H1 (cell line): ENCODE measurements at regions not wholly inside any gene's neighbourhood (a gene's known extent, or its start where the extent isn't known, plus 50 kb on each side); places are given as distances from the start of the nearest gene placed in this dataset.

Experiments
- CTCF ChIA-PET: fragments of 300-600 bp; sonication (Branson Sonifier 250); formaldehyde crosslinking; loops from one replicate; lab custom pipeline; 2021; ENCODE audit not compliant: partially characterized antibody; lab: Charles Lee
- POLR2A ChIA-PET: fragments of 300-600 bp; sonication (Branson Sonifier 250); formaldehyde crosslinking; loops from one replicate; lab custom pipeline; 2021; ENCODE audit warnings: inconsistent platforms; ENCODE audit not compliant: partially characterized antibody; lab: Charles Lee
- DNase-seq, 2 experiments: peaks; one replicate each; pipeline versions ENCODE4 v3.0.0 to v3.0.0-alpha.2; 2010 to 2022; ENCODE audit warnings: low spot score in 2 of 2, low read depth in 1 of 2, mixed read lengths in 1 of 2
- FAIRE-seq: peaks from 2 replicates; lab custom pipeline; 2011; peaks lifted over from hg19 to GRCh38; lab: Jason Lieb, UNC
- H2AFZ ChIP-seq: 2 replicates; pipeline ENCODE4 v1.8.1; 2012; ENCODE audit warnings: low read length, inconsistent platforms
- H2AK5ac ChIP-seq: 2 replicates; pipeline ENCODE4 v1.6.1; 2013; ENCODE audit warnings: low read depth, low read length
- H2BK120ac ChIP-seq: replicated peaks from 2 replicates; pipeline ENCODE3; 2013; ENCODE audit warnings: low read depth, low read length, inconsistent platforms
- H2BK12ac ChIP-seq: 2 replicates; pipeline ENCODE4 v1.6.1; 2013; ENCODE audit warnings: low read depth, low read length
- H2BK15ac ChIP-seq: 2 replicates; pipeline ENCODE4 v1.6.1; 2013; ENCODE audit warnings: low read length
- H2BK20ac ChIP-seq: 2 replicates; pipeline ENCODE4 v1.6.1; 2013; ENCODE audit warnings: low read length
- H2BK5ac ChIP-seq: 2 replicates; pipeline ENCODE4 v1.6.1; 2013; ENCODE audit warnings: low read depth, low read length
- H3K14ac ChIP-seq: 2 replicates; pipeline ENCODE4 v1.6.1; 2013; ENCODE audit warnings: inconsistent platforms; ENCODE audit not compliant: insufficient read length
- H3K18ac ChIP-seq: 2 replicates; pipeline ENCODE4 v1.6.1; 2013; ENCODE audit warnings: low read length; ENCODE audit errors: extremely low read depth
- H3K23ac ChIP-seq: 2 replicates; pipeline ENCODE4 v1.6.1; 2013; ENCODE audit warnings: inconsistent platforms; ENCODE audit not compliant: insufficient read length
- H3K23me2 ChIP-seq: 2 replicates; pipeline ENCODE4 v1.6.1; 2013; ENCODE audit warnings: low read depth, low read length
- H3K27ac ChIP-seq: 2 replicates; pipeline ENCODE4 v1.6.1; 2011; ENCODE audit warnings: low read depth, low read length, inconsistent platforms
- H3K27me3 ChIP-seq, 4 experiments: replicated peaks in 1 of 4; 1 replicate in 1 of 4; 2 replicates in 3 of 4; pipeline versions ENCODE4 v1.6.1 to v1.8.1; 2011 to 2013; ENCODE audit warnings: low read length in 3 of 4, mild to moderate bottlenecking in 3 of 4, inconsistent platforms in 2 of 4, mixed read lengths in 2 of 4, moderate library complexity in 1 of 4; ENCODE audit not compliant: control insufficient read depth in 3 of 4, insufficient read depth in 3 of 4; ENCODE audit errors: extremely low read depth in 1 of 4
- H3K36me3 ChIP-seq, 4 experiments: 2 replicates each; pipeline versions ENCODE4 v1.6.1 to v1.8.1; 2011 to 2013; ENCODE audit warnings: mild to moderate bottlenecking in 4 of 4, low read length in 3 of 4, moderate library complexity in 2 of 4, control low read depth in 1 of 4, inconsistent platforms in 1 of 4; ENCODE audit not compliant: insufficient read depth in 4 of 4, control insufficient read depth in 2 of 4
- H3K4ac ChIP-seq: replicated peaks from 2 replicates; pipeline ENCODE3; 2013; ENCODE audit warnings: low read length, low read depth, mixed read lengths, inconsistent platforms; ENCODE audit not compliant: insufficient read length
- H3K4me1 ChIP-seq, 4 experiments: replicated peaks in 1 of 4; 1 replicate in 1 of 4; 2 replicates in 3 of 4; pipeline versions ENCODE4 v1.6.1 to v1.8.1; 2011 to 2013; ENCODE audit warnings: low read length in 3 of 4, inconsistent platforms in 2 of 4, mixed read lengths in 1 of 4; ENCODE audit not compliant: insufficient read depth in 4 of 4, control insufficient read depth in 3 of 4
- H3K4me2 ChIP-seq, 2 experiments: 2 replicates each; pipeline versions ENCODE4 v1.6.1 to v1.8.1; 2011 to 2013; ENCODE audit warnings: low read depth in 2 of 2, low read length in 2 of 2, control low read depth in 1 of 2, inconsistent platforms in 1 of 2, mild to moderate bottlenecking in 1 of 2; ENCODE audit not compliant: insufficient read depth in 1 of 2
- H3K4me3 ChIP-seq, 4 experiments: fragments of 200-600, 300-600 bp in 1 of 4; sonication (generic), shearing (Covaris generic), sonication (Bioruptor Twin) in 1 of 4; 2 replicates each; pipeline versions ENCODE4 v1.5.1 to v1.8.1; 2011 to 2016; ENCODE audit warnings: low read length in 4 of 4, low read depth in 3 of 4, control low read depth in 2 of 4, inconsistent platforms in 2 of 4, mild to moderate bottlenecking in 2 of 4, mixed read lengths in 1 of 4, moderate library complexity in 1 of 4; ENCODE audit not compliant: insufficient read depth in 2 of 4; ENCODE audit errors: extremely low read depth in 1 of 4
- H3K56ac ChIP-seq: replicated peaks from 2 replicates; pipeline ENCODE3; 2013; ENCODE audit warnings: low read depth, mild to moderate bottlenecking, mixed read lengths, low read length, inconsistent platforms; ENCODE audit not compliant: insufficient read length
- H3K79me1 ChIP-seq: 2 replicates; pipeline ENCODE4 v1.6.1; 2013; ENCODE audit warnings: low read depth, low read length, control low read depth
- H3K79me2 ChIP-seq, 2 experiments: 2 replicates each; pipeline versions ENCODE4 v1.6.1 to v1.8.1; 2012 to 2013; ENCODE audit warnings: low read length in 2 of 2, mild to moderate bottlenecking in 2 of 2, inconsistent platforms in 1 of 2; ENCODE audit not compliant: insufficient read depth in 2 of 2, control insufficient read depth in 1 of 2
- H3K9ac ChIP-seq, 4 experiments: replicated peaks in 1 of 4; 1 replicate in 1 of 4; 2 replicates in 3 of 4; pipeline versions ENCODE4 v1.6.1 to v1.8.1; 2011 to 2013; ENCODE audit warnings: low read depth in 3 of 4, low read length in 3 of 4, control low read depth in 2 of 4, mild to moderate bottlenecking in 2 of 4, moderate library complexity in 2 of 4, inconsistent platforms in 1 of 4; ENCODE audit errors: extremely low read depth in 1 of 4
- H3K9me3 ChIP-seq, 2 experiments: 2 replicates each; pipeline versions ENCODE4 v1.6.1 to v1.8.1; 2012 to 2013; ENCODE audit warnings: mild to moderate bottlenecking in 2 of 2, moderate library complexity in 2 of 2, control low read depth in 1 of 2, inconsistent platforms in 1 of 2, low read depth in 1 of 2, low read length in 1 of 2, mixed read lengths in 1 of 2; ENCODE audit not compliant: insufficient read depth in 2 of 2
- H4K20me1 ChIP-seq, 2 experiments: replicated peaks in 1 of 2; 2 replicates each; pipeline versions ENCODE3 to v1.8.1; 2011 to 2013; ENCODE audit warnings: inconsistent platforms in 2 of 2, low read length in 2 of 2, mild to moderate bottlenecking in 1 of 2; ENCODE audit not compliant: insufficient read depth in 2 of 2, control insufficient read depth in 1 of 2
- H4K5ac ChIP-seq: 2 replicates; pipeline ENCODE4 v1.6.1; 2013; ENCODE audit warnings: low read length, low read depth, mixed read lengths, inconsistent platforms; ENCODE audit not compliant: insufficient read length
- H4K8ac ChIP-seq: 2 replicates; pipeline ENCODE4 v1.8.0; 2013; ENCODE audit warnings: mild to moderate bottlenecking, moderate library complexity, low read length, inconsistent platforms; ENCODE audit not compliant: insufficient read depth; ENCODE audit errors: extremely low read depth
- H4K91ac ChIP-seq: replicated peaks from 2 replicates; pipeline ENCODE3; 2013; ENCODE audit warnings: low read length, mixed read lengths, inconsistent platforms; ENCODE audit not compliant: insufficient read length
- POLR2AphosphoS5 ChIP-seq: IDR thresholded peaks from 2 replicates; pipeline ENCODE4 v1.6.1; 2011; ENCODE audit warnings: low read depth, low read length
- WGBS, 2 experiments: shearing (Covaris generic) in 1 of 2; methylation state at CpG; one replicate each; pipeline versions ENCODE4 v1.1.6 to v1.1.7; 2013 to 2015; ENCODE audit warnings: low lambda C conversion rate in 2 of 2, mixed read lengths in 2 of 2, inconsistent platforms in 1 of 2, low coverage in 1 of 2, missing lambda C conversion rate in 1 of 2; ENCODE audit not compliant: insufficient replicate concordance in 2 of 2, insufficient coverage in 1 of 2, insufficient read length in 1 of 2; ENCODE audit errors: extremely low coverage in 1 of 2, missing lambda C conversion rate in 1 of 2; 5-methylcytosine and 5-hydroxymethylcytosine counted together

DNA sequence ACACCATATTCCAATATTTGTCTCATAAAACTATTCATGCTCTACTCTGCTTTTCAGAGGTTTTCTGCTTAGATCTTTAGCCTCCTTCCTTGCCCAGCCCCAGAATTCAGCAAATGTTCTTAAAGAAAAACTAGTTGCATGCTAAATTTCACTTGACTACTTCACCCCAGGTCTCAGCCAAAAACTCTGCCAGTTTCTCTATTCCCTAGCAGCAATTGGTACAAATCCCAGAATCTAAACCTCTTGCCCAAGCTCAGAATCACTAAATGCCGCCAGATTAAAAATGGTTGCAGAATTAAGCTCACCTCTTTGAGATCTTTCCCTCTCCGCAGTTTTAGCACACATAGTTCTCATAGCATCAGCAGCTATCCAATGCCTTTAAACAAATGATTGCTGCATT, 331.2 kb upstream of the SMARCA2 start:
- no peak overlapping the region for H2BK15ac ChIP-seq
- H4K20me1 ChIP-seq = no peaks in the 10 kb centered on the region
- no peak overlapping the region for H3K56ac ChIP-seq
- ChIA-PET POLR2A (no interaction called here), CTCF (interaction anchor here (0.7 to 0.8 kb wide), 2 partner anchors 42 to 154 kb away, joined by 3 read pairs; no protein-coding TSS in a partner anchor)
- H3K9me3 ChIP-seq = peaks cover 36 to 40% of the 10 kb centered on the region in 2 experiments
- H3K9ac ChIP-seq = no peak overlapping the region
- H2BK5ac ChIP-seq = no peak overlapping the region
- H3K4me1 ChIP-seq = no peaks in the 10 kb centered on the region
- H2BK12ac ChIP-seq = no peak overlapping the region
- H4K91ac ChIP-seq = no peak overlapping the region
- WGBS, 2 experiments = 74% methylated on average over 2 of the region's 2 CpGs; no CpG with 5 or more reads in 1 of the 2 experiments
- no peak overlapping the region for H4K5ac ChIP-seq
- H3K14ac ChIP-seq = no peak overlapping the region
- TF ChIP-seq POLR2AphosphoS5 = no peak
- no peak overlapping the region for H4K8ac ChIP-seq
- H3K4me3 ChIP-seq = no peak overlapping the region
- H3K4me2 ChIP-seq = no peak overlapping the region
- H3K23ac ChIP-seq = no peak overlapping the region
- H3K4ac ChIP-seq = no peak overlapping the region
- DNase-seq = no peak
- no peak overlapping the region for H2AK5ac ChIP-seq
- no peak for FAIRE-seq
- no peaks in the 10 kb centered on the region for H3K23me2 ChIP-seq
- H3K27me3 ChIP-seq = no peaks in the 10 kb centered on the region
- H2BK20ac ChIP-seq = no peak overlapping the region
- no peak overlapping the region for H3K27ac ChIP-seq
- H3K79me2 ChIP-seq = no peaks in the 10 kb centered on the region
- no peaks in the 10 kb centered on the region for H3K79me1 ChIP-seq
- H3K36me3 ChIP-seq = no peaks in the 10 kb centered on the region
- H2BK120ac ChIP-seq = no peak overlapping the region
- no peak overlapping the region for H3K18ac ChIP-seq
- H2AFZ ChIP-seq = no peak overlapping the region
